Peyer's patch (tissue), 4 donors: ENCODE measurements at regions not wholly inside any gene's neighbourhood (a gene's known extent, or its start where the extent isn't known, plus 50 kb on each side); places are given as distances from the start of the nearest gene placed in this dataset.

ENCODE experiments used
- DNase-seq, 3 donors: peaks; one replicate each; pipeline ENCODE4 v3.0.0-alpha.2; 2017 to 2019
- H3K27ac ChIP-seq, 4 donors: fragments of 200-600 bp; sonication (generic); one replicate each; pipeline ENCODE4 v1.5.1; 2016 to 2019
- H3K27me3 ChIP-seq, 2 donors: fragments of 200-600 bp; sonication (generic); one replicate each; pipeline ENCODE4 v1.5.1; 2019
- H3K36me3 ChIP-seq, 3 donors: fragments of 200-600 bp; sonication (generic); one replicate each; pipeline ENCODE4 v1.5.1; 2016 to 2019
- H3K4me1 ChIP-seq, 4 donors: fragments of 200-600 bp; sonication (generic); one replicate each; pipeline ENCODE4 v1.5.1; 2016 to 2019
- H3K4me3 ChIP-seq, 4 donors: fragments of 200-600 bp; sonication (generic); 1 replicate in 3 of 4; 2 replicates in 1 of 4; pipeline ENCODE4 v1.5.1; 2016 to 2019; ENCODE audit warnings: mild to moderate bottlenecking in 1 of 4
- H3K9me3 ChIP-seq, 4 donors: fragments of 200-600 bp; sonication (generic); one replicate each; pipeline ENCODE4 v1.5.1; 2016 to 2019; ENCODE audit warnings: mild to moderate bottlenecking in 1 of 4
- POLR2A ChIP-seq, 2 donors: fragments of 450-650 bp; IDR thresholded peaks; one replicate each; pipeline ENCODE4 v1.5.1; 2017; ENCODE audit warnings: antibody characterized with exemption in 2 of 2, mild to moderate bottlenecking in 2 of 2, moderate library complexity in 2 of 2
- TF ChIP-seq, protein P1 (sequence below), 6 experiments: fragments of 450-650 bp in 4 of 6; fragments of 200-600 bp in 2 of 6; sonication (generic) in 1 of 6; IDR thresholded peaks; one replicate each; pipeline ENCODE4 v1.5.1; 2017 to 2019; ENCODE audit warnings: antibody characterized with exemption in 6 of 6, mild to moderate bottlenecking in 3 of 6, moderate library complexity in 1 of 6

DNA sequence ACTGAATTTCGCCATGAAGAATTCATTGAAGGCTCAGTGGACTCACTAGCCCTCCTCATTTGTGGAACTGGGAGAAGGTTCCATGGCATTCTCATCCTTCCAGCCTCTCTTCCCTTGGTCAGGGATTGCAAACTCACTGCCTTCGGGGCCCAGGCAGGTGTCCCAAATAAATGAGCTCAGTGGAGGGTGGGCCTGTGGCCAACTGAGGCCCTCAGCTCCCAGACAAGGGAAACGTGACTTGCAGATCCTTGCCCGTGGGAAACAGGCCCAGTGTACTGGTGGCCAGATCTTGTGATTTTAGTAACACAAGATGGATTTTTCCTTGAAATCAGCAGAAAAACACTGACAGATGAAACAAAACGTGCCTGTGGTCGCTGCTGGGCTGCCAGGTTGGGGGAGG lies 168.7 kb upstream of the CTBP2 start:
- no peak for DNase-seq
- Histone ChIP-seq H3K27me3 (no peaks in the 10 kb centered on the region), H3K36me3 (no peaks in the 10 kb centered on the region), H3K4me1 (no peaks in the 10 kb centered on the region), H3K9me3 (no peaks in the 10 kb centered on the region), H3K27ac (no peak overlapping the region), H3K4me3 (no peak overlapping the region)
- no peak for TF ChIP-seq POLR2A (IDR thresholded peaks at IDR 0.05)
- TF ChIP-seq, protein P1, sequence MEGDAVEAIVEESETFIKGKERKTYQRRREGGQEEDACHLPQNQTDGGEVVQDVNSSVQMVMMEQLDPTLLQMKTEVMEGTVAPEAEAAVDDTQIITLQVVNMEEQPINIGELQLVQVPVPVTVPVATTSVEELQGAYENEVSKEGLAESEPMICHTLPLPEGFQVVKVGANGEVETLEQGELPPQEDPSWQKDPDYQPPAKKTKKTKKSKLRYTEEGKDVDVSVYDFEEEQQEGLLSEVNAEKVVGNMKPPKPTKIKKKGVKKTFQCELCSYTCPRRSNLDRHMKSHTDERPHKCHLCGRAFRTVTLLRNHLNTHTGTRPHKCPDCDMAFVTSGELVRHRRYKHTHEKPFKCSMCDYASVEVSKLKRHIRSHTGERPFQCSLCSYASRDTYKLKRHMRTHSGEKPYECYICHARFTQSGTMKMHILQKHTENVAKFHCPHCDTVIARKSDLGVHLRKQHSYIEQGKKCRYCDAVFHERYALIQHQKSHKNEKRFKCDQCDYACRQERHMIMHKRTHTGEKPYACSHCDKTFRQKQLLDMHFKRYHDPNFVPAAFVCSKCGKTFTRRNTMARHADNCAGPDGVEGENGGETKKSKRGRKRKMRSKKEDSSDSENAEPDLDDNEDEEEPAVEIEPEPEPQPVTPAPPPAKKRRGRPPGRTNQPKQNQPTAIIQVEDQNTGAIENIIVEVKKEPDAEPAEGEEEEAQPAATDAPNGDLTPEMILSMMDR (IDR thresholded peaks at IDR 0.05): no peak

DNA sequence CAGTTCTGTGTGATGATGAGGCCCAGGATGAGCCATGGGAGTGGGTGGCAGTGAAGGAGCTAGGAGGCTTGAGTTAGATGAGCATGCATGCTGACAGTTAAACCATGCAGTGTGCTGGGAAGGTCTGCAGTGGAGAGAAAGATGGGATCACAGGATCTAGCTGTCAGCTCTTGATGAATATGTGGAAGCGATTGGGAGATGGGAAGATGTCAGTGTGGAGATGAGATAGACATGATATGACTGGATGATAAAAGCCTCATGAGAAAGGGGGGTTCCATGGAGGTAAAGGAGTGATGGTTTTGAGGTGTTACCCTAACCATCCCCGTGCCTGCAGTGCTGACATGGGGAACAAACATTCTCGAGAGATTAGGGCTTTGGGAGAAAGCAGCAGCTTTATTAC lies 165.0 kb upstream of the CTBP2 start:
- no peaks in the 10 kb centered on the region for H3K4me1 ChIP-seq
- no peak overlapping the region for H3K27ac ChIP-seq
- DNase-seq: no peak
- H3K9me3 ChIP-seq: peaks cover 0 to 7% (median 2%) of the 10 kb centered on the region in 4 donors
- H3K36me3 ChIP-seq: no peaks in the 10 kb centered on the region
- no peak for TF ChIP-seq POLR2A (IDR thresholded peaks at IDR 0.05)
- TF ChIP-seq, protein P1 (IDR thresholded peaks at IDR 0.05): no peak
- H3K27me3 ChIP-seq: no peaks in the 10 kb centered on the region
- no peak overlapping the region for H3K4me3 ChIP-seq

DNA sequence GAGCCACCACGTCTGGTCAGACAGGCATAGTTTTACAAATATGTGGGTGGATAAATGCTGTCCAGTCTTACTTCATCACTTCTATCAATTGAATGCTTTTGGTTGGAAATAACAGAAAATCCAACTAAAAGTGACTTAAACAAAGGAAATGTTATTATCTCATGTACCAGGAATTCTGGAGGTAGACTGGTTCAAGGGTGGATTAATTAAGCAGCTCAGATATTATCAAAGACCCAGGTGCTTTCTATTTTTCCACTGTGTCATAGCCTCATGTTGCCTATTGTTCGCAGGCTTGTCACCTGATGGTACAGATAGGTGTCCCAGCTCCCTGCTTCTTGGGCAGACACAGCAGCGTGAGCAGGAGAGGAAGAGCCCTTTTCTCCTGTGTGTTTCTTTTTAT lies 156.1 kb upstream of the CTBP2 start:
- no peak overlapping the region for H3K4me3 ChIP-seq
- no peak overlapping the region for H3K27ac ChIP-seq
- no peak for TF ChIP-seq POLR2A (IDR thresholded peaks at IDR 0.05)
- TF ChIP-seq, protein P1 (IDR thresholded peaks at IDR 0.05): no peak
- H3K36me3 ChIP-seq: no peaks in the 10 kb centered on the region
- DNase-seq: no peak
- no peaks in the 10 kb centered on the region for H3K9me3 ChIP-seq
- no peaks in the 10 kb centered on the region for H3K27me3 ChIP-seq
- H3K4me1 ChIP-seq: no peaks in the 10 kb centered on the region

DNA sequence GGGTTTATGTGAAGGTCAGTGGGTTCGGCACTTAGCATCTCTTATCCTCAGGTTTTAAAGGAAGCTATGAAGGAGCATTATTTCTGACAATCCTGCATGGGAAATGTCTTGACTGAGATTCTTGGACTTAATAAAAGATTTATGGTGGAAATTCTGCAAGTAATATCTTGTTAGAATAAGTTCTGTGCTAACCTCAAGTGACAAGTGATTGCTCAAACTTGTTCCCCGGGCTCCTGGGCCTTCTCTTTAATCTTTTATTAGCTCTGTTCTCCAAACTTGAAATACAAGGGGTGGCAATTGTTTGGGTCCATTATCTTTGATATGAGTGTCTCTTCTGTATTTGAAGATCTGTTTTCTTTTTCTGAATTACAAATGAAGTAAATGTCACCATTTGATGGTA lies 140.6 kb upstream of the CTBP2 start:
- TF ChIP-seq, protein P1 (IDR thresholded peaks at IDR 0.05): no peak
- no peak for TF ChIP-seq POLR2A (IDR thresholded peaks at IDR 0.05)
- H3K9me3 ChIP-seq: no peaks in the 10 kb centered on the region

DNA sequence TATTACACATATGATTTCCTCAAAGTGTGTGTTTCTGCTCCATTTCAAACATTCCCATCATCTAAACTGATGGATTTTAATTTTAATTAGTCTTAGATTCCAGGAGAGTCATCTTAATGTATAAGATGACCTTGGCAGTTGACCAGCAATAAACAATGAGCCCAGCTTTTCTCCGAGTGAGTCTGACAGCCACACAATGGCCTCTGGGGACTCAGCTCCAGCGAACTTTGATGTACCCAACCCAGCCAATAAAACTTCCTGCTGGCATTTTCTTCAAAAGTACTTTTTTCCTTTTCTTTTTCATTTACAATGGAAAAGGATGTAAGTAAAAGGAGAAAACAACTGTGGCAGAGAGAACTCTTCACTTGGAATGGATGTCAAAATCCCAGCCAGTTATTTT lies 139.1 kb upstream of the CTBP2 start:
- Histone ChIP-seq H3K36me3 (no peaks in the 10 kb centered on the region), H3K4me3 (no peak overlapping the region), H3K9me3 (no peaks in the 10 kb centered on the region), H3K27me3 (no peaks in the 10 kb centered on the region), H3K4me1 (no peaks in the 10 kb centered on the region), H3K27ac (no peak overlapping the region)
- no peak for DNase-seq
- TF ChIP-seq POLR2A (IDR thresholded peaks at IDR 0.05): no peak
- TF ChIP-seq, protein P1 (IDR thresholded peaks at IDR 0.05): no peak

More for the DNA sequence above, 140.6 kb upstream of the CTBP2 start:
- Histone ChIP-seq H3K27me3 (no peaks in the 10 kb centered on the region), H3K27ac (no peak overlapping the region), H3K4me3 (no peak overlapping the region), H3K4me1 (no peaks in the 10 kb centered on the region), H3K36me3 (no peaks in the 10 kb centered on the region)
- no peak for DNase-seq

DNA sequence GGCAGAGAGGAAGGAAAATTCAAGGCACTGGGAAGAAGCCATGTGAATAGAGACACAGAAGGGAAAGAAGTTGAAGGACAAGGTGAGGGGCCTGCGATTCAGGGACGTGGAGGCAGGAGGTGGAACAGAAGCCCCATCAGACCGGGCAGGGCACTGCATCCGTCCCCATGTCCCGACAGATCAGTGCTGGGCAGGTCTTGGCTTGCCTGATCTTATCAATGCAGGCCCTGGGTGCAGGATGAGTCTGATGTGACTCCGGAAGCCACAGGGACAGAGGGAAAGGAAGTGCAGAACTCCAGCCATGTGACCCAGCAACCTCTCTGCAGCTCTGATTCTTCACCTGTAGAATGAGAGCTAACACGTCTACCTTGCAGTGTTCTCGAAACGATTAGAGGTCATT lies 136.2 kb upstream of the CTBP2 start:
- no peaks in the 10 kb centered on the region for H3K36me3 ChIP-seq
- TF ChIP-seq POLR2A (IDR thresholded peaks at IDR 0.05): no peak

More for the DNA sequence above, 136.2 kb upstream of the CTBP2 start:
- H3K27me3 ChIP-seq: no peaks in the 10 kb centered on the region
- no peaks in the 10 kb centered on the region for H3K4me1 ChIP-seq
- H3K27ac ChIP-seq: no peak overlapping the region
- no peak for DNase-seq
- no peak overlapping the region for H3K4me3 ChIP-seq
- no peaks in the 10 kb centered on the region for H3K9me3 ChIP-seq
